22Rv1 (cell line): ENCODE measurements at regions not wholly inside any gene's neighbourhood (a gene's known extent, or its start where the extent isn't known, plus 50 kb on each side); places are given as distances from the start of the nearest gene placed in this dataset.

ENCODE experiments used
- H3K27ac ChIP-seq: fragments of 450-650 bp; 2 replicates; pipeline ENCODE4 v1.5.1; 2017
- ZFX ChIP-seq: fragments of 450-650 bp; IDR thresholded peaks from 2 replicates; pipeline ENCODE4 v1.6.1; 2017; ENCODE audit warnings: antibody characterized with exemption, borderline replicate concordance
- TF ChIP-seq, protein P1 (sequence below): fragments of 450-650 bp; IDR thresholded peaks from 2 replicates; pipeline ENCODE4 v1.5.1; 2017; ENCODE audit warnings: mild to moderate bottlenecking

- no peak overlapping the region for H3K27ac ChIP-seq
Observed at GRCh38 chr3:124422805-124423204, 307.4 kb upstream of the UMPS start.

GRCh38 chr3:124424396-124424795 is 305.9 kb upstream of the UMPS start:
- no peak overlapping the region for H3K27ac ChIP-seq
- no peak for TF ChIP-seq ZFX
- TF ChIP-seq, protein P1, sequence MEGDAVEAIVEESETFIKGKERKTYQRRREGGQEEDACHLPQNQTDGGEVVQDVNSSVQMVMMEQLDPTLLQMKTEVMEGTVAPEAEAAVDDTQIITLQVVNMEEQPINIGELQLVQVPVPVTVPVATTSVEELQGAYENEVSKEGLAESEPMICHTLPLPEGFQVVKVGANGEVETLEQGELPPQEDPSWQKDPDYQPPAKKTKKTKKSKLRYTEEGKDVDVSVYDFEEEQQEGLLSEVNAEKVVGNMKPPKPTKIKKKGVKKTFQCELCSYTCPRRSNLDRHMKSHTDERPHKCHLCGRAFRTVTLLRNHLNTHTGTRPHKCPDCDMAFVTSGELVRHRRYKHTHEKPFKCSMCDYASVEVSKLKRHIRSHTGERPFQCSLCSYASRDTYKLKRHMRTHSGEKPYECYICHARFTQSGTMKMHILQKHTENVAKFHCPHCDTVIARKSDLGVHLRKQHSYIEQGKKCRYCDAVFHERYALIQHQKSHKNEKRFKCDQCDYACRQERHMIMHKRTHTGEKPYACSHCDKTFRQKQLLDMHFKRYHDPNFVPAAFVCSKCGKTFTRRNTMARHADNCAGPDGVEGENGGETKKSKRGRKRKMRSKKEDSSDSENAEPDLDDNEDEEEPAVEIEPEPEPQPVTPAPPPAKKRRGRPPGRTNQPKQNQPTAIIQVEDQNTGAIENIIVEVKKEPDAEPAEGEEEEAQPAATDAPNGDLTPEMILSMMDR = no peak

More at GRCh38 chr3:124422805-124423204, 307.4 kb upstream of the UMPS start:
- TF ChIP-seq, protein P1 = no peak
- no peak for TF ChIP-seq ZFX

DNA sequence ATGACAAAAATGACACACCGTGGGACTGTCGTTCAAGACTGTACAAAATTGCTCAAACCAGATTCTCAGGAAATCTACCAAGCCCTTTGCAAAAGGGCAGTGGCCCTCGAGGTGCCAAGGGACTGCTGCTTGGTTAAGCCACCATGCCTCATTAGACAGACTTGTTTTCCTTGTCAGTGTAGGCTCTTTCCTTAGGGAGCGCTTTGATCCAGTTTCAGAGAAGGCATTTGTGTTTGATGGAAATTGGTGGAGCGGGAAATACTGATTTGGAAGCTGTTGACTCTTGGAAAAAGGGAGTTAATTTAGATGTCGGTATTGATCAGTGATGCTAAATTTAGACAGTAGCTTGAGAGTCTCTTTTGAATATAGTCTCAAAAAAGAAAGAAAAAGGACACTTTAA is 304.3 kb upstream of the UMPS start:
- no peak overlapping the region for H3K27ac ChIP-seq
- TF ChIP-seq ZFX = no peak
- TF ChIP-seq, protein P1 = no peak

DNA sequence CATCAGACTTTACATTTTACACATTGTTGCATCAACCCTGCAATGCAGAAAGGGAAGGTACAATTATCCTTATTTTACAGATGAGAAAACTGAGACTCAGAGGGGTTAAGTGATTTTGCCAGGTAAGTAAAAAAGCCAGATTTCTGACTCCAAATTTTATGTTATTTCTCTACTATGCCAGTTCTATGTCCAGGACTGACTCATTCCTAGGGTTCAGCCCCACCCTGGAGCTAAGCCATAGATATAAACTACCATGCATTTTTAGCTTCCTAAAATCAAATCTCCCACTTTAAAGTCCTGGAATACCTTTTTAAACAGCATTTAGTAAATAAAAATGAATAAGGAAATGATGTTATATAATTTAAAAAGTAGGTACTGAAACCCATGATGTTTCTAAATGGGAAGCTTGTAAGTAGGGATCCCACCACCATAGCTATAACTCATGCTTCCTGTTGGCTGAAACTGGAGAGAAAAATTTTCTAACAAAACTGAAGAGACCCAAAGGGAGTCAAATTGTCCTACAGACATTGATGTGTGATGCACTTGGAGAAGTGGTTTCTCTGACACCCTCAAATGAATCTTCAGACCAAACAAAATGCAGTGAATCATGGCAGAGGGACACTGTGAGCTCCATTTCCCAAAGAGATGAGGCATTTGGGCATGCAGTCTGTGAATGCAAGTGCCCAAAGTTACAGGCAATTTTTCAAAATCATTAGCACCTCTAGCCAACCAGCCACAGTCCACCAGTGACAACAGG is 301.7 kb upstream of the UMPS start:
- no peak for TF ChIP-seq ZFX
- TF ChIP-seq, protein P1 = no peak
- H3K27ac ChIP-seq = no peak overlapping the region; the same call in 1 of the 2 replicates

GRCh38 chr3:124429129-124429815 is 301.0 kb upstream of the UMPS start:
- H3K27ac ChIP-seq = peak overlapping the region; percentile 10; the same call in 1 of the 2 replicates
- no peak for TF ChIP-seq ZFX
- TF ChIP-seq, protein P1 = no peak

DNA sequence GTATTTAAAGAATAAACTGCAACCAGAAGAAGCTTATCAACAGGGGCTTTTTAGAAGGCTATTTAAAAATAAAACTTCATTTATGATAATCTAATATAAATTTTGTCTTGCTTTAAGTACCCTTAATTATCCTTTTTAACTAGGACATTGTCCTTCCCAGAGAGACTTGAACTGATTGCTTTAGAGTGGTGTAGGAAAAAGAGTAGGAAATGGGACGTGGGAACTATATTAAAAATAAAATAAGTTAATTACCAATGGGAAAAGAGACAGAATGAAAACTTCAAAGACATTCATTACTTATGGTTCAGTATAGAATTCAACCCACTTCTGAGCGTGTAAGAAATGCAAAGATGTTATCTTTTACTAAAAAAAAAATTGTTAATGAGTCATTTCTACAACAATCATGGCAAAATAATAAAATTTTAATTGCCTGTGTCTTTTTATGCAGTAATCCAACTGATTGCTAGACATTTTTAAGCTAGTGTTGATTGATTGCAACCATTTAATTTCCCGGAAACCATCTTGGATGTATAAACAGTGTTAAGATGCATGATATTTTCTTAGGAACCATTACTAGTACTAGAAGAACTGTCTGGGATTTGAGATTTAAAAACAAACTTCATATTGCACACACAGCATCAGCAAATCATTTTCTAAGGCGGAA is 298.8 kb upstream of the UMPS start:
- H3K27ac ChIP-seq = no peak overlapping the region
- TF ChIP-seq, protein P1 = no peak
- no peak for TF ChIP-seq ZFX

GRCh38 chr3:124434176-124434575 is 296.1 kb upstream of the UMPS start:
- TF ChIP-seq ZFX = no peak
- TF ChIP-seq, protein P1 = no peak
- H3K27ac ChIP-seq = no peak overlapping the region
